ENCODE measurements at regions not wholly inside any gene's neighbourhood (a gene's known extent, or its start where the extent isn't known, plus 50 kb on each side); places are given as distances from the start of the nearest gene placed in this dataset.
A peak's percentile ranks its signal among the peaks of the same experiment; 100 is the strongest.

- CTCF ChIA-PET: interaction anchor here (0.7 to 3.7 kb wide), 14 partner anchors 17 to 182 kb away, joined by 3 to 29 read pairs (median 4); no protein-coding TSS in a partner anchor
- H3K9me3 Mint-ChIP-seq: no peaks in the 10 kb centered on the region
- no peaks in the 10 kb centered on the region for H3K27me3 Mint-ChIP-seq
- peak overlapping the region; percentile 31 for H3K4me3 Mint-ChIP-seq
- H3K27ac Mint-ChIP-seq: peak overlapping the region; percentile 99
- no peak for DNase-seq
- H3K4me1 Mint-ChIP-seq: peaks cover 81% of the 10 kb centered on the region
- H3K36me3 Mint-ChIP-seq: peaks cover 6% of the 10 kb centered on the region
These were observed 160.3 kb upstream of the ZNF217 start for GRCh38 chr20:53753880-53754459.

DNA sequence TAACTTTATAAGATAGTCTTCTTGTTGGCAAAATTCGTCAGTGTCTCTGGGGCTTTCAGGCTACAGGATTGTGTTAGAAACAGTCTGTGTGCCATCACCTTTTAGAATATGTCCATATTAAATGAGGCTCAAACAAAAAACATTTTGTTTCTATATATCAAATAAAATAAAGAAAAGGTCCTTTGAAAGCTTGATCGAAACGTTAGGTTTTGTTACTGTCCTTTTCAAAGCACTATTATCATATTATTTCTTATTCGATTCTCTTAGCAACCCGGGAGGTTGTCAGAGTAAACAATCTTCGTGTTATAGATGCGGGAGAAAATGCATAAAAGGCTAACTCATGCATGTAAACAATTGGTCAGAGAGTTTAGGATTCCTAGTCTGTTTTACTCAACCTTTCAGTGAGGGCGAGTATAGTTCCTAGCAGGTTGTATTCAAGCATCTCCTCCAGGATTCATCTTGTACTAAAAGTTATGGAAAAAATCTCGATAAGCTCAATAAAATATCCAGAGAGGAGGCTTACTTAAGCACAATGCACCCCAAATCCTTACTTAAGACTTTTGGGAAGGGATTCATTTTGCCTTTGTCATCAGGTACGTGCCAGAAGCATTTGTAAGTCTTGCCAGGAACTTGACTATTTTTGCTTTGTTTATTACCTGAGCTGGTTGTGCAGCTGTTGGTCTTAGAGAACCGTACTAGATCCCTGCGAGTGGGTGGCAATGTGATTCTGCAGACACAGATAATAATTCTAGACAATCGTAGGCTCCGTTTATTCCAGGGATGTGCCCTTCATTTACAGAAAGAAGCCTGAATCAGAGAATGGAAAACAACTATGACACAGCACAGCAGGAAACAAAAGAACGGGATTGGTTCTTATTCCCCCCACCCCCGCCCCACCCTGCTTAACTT lies 159.6 kb upstream of the ZNF217 start:
- H3K4me3 Mint-ChIP-seq: no peak overlapping the region
- DNase-seq: no peak
- peaks cover 6% of the 10 kb centered on the region for H3K36me3 Mint-ChIP-seq
- peaks cover 88% of the 10 kb centered on the region for H3K4me1 Mint-ChIP-seq
- H3K27me3 Mint-ChIP-seq: no peaks in the 10 kb centered on the region
- H3K27ac Mint-ChIP-seq: peak overlapping the region; percentile 99
- no peaks in the 10 kb centered on the region for H3K9me3 Mint-ChIP-seq
- CTCF ChIA-PET: interaction anchor here (0.8 to 3.7 kb wide), 9 partner anchors 16 to 173 kb away, joined by 3 to 29 read pairs (median 5); no protein-coding TSS in a partner anchor

DNA sequence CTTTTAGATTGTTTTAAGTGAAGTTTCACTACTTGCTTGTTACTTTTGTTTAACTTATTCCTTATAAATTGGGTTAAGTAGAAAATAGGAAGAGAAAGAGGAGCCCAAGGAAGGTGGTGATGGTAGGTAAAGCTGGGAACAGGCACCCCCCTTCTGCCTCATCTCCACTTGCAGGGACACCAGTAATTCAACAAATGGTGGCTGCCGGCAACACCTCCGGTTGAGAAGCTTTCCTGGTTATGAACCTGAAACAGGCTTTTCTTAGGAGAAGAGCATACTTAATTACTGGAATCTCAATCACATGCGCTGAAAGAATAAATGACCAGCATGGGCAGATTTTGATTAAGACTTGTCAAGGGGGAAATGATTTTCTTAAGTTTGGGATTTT lies 158.9 kb upstream of the ZNF217 start:
- CTCF ChIA-PET: interaction anchor here (0.8 to 3.6 kb wide), 4 partner anchors 45 to 173 kb away, joined by 3 to 15 read pairs (median 6); no protein-coding TSS in a partner anchor
- H3K27me3 Mint-ChIP-seq: no peaks in the 10 kb centered on the region
- H3K36me3 Mint-ChIP-seq: peaks cover 6% of the 10 kb centered on the region
- DNase-seq: no peak
- H3K4me1 Mint-ChIP-seq: peaks cover 87% of the 10 kb centered on the region
- no peaks in the 10 kb centered on the region for H3K9me3 Mint-ChIP-seq
- H3K27ac Mint-ChIP-seq: peak overlapping the region; percentile 99
- no peak overlapping the region for H3K4me3 Mint-ChIP-seq

DNA sequence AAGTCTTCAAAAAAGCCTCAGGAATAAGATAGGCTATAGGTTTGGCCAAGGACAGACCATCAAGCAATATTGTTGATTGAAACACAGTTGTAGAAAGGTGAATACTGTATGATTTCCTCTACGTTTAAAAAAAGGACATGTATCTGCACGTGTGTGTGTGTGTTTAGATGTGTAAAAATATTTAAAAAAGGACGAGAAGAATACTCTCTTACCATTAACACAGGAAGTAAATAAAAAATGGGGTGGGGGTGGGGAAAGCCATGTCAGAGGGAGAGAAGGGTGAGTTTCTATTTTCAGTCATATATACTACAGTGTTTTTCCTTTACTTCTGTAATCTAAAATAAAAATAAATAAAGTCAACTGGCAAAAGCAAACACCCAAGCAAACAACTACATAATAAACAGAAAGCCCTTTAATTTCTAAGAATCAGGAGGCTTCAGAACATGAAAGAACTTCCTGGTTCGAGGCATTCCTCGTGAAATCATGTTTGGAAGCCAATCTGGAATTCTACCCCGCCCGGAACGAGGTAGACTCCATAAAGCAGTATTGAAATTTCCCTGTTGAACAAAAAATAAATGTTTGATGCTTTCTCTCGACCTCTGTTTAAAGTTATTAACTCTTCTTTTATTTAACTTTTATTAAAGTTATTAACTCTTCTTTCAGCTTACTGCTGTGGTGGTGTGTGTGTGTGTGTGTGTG lies 158.1 kb upstream of the ZNF217 start:
- DNase-seq: no peak
- Mint-ChIP-seq H3K36me3 (peaks cover 6% of the 10 kb centered on the region), H3K4me1 (peaks cover 86% of the 10 kb centered on the region), H3K27me3 (no peaks in the 10 kb centered on the region), H3K9me3 (no peaks in the 10 kb centered on the region), H3K27ac (peak overlapping the region; percentile 99), H3K4me3 (peak overlapping the region; percentile 27)
- CTCF ChIA-PET: interaction anchor here (0.6 to 3.6 kb wide), 11 partner anchors 13 to 172 kb away, joined by 3 to 15 read pairs (median 3); no protein-coding TSS in a partner anchor

- CTCF ChIA-PET: interaction anchor here (0.6 to 3.6 kb wide), 16 partner anchors 12 to 189 kb away, joined by 3 to 15 read pairs (median 3); no protein-coding TSS in a partner anchor
- Mint-ChIP-seq H3K36me3 (peaks cover 3% of the 10 kb centered on the region), H3K4me1 (peaks cover 80% of the 10 kb centered on the region), H3K4me3 (peak overlapping the region; percentile 27), H3K27me3 (no peaks in the 10 kb centered on the region), H3K27ac (peak overlapping the region; percentile 99), H3K9me3 (no peaks in the 10 kb centered on the region)
- peak; percentile 64 for DNase-seq
These were observed 157.4 kb upstream of the ZNF217 start for GRCh38 chr20:53750827-53751619.

GRCh38 chr20:53749499-53749898 lies 155.9 kb upstream of the ZNF217 start:
- CTCF ChIA-PET: interaction anchor here (0.7 to 1.2 kb wide), 4 partner anchors 43 to 338 kb away, joined by 3 to 4 read pairs (median 4); no protein-coding TSS in a partner anchor
- peaks cover 66% of the 10 kb centered on the region for H3K4me1 Mint-ChIP-seq
- no peaks in the 10 kb centered on the region for H3K9me3 Mint-ChIP-seq
- peak overlapping the region; percentile 84 for H3K27ac Mint-ChIP-seq
- H3K36me3 Mint-ChIP-seq: peaks cover under 1% of the 10 kb centered on the region
- DNase-seq: no peak
- H3K4me3 Mint-ChIP-seq: no peak overlapping the region
- H3K27me3 Mint-ChIP-seq: no peaks in the 10 kb centered on the region

GRCh38 chr20:53748821-53749421 lies 155.3 kb upstream of the ZNF217 start:
- DNase-seq: peak; percentile 61
- peak overlapping the region; percentile 84 for H3K27ac Mint-ChIP-seq
- no peaks in the 10 kb centered on the region for H3K36me3 Mint-ChIP-seq
- CTCF ChIA-PET: interaction anchor here (0.7 to 1.2 kb wide), 4 partner anchors 42 to 127 kb away, joined by 3 to 4 read pairs (median 4); no protein-coding TSS in a partner anchor
- H3K27me3 Mint-ChIP-seq: no peaks in the 10 kb centered on the region
- no peaks in the 10 kb centered on the region for H3K9me3 Mint-ChIP-seq
- peaks cover 61% of the 10 kb centered on the region for H3K4me1 Mint-ChIP-seq
- H3K4me3 Mint-ChIP-seq: no peak overlapping the region

- CTCF ChIA-PET: no interaction called here
- no peaks in the 10 kb centered on the region for H3K27me3 Mint-ChIP-seq
- peaks cover 2% of the 10 kb centered on the region for H3K36me3 Mint-ChIP-seq
- peaks cover 57% of the 10 kb centered on the region for H3K4me1 Mint-ChIP-seq
- H3K4me3 Mint-ChIP-seq: no peak overlapping the region
- no peak for DNase-seq
- H3K27ac Mint-ChIP-seq: no peak overlapping the region
- H3K9me3 Mint-ChIP-seq: no peaks in the 10 kb centered on the region
These were observed 154.5 kb upstream of the ZNF217 start for GRCh38 chr20:53748176-53748575.

GRCh38 chr20:53743607-53744260 lies 150.1 kb upstream of the ZNF217 start:
- no peak for DNase-seq

GRCh38 chr20:53742685-53743081 lies 149.0 kb upstream of the ZNF217 start:
- DNase-seq: no peak
- Mint-ChIP-seq H3K4me1 (peaks cover 43% of the 10 kb centered on the region), H3K36me3 (peaks cover 3% of the 10 kb centered on the region), H3K27ac (no peak overlapping the region), H3K4me3 (no peak overlapping the region), H3K9me3 (no peaks in the 10 kb centered on the region), H3K27me3 (no peaks in the 10 kb centered on the region)
- CTCF ChIA-PET: interaction anchor here (1.0 kb wide), 1 partner anchor 41 kb away, joined by 3 read pairs; no protein-coding TSS in a partner anchor

More at GRCh38 chr20:53743607-53744260, 150.1 kb upstream of the ZNF217 start:
- H3K4me1 Mint-ChIP-seq: peaks cover 45% of the 10 kb centered on the region
- H3K36me3 Mint-ChIP-seq: peaks cover 3% of the 10 kb centered on the region
- H3K9me3 Mint-ChIP-seq: no peaks in the 10 kb centered on the region
- CTCF ChIA-PET: no interaction called here
- H3K4me3 Mint-ChIP-seq: no peak overlapping the region
- H3K27me3 Mint-ChIP-seq: no peaks in the 10 kb centered on the region
- H3K27ac Mint-ChIP-seq: no peak overlapping the region

DNA sequence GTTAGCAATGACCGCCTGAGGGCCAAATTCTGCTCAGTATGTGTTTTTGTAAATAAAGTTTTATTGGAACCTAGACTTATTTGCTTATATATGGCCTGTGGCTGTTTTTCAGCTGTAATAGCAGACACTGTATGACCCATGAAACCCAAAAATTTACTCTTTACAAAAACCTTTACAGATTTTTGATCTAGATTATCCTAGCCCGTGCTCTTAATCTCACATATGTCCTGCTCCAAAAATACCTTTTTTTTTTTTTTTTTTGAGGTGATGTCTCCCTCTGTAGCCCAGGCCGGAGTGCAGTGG lies 148.0 kb upstream of the ZNF217 start:
- Mint-ChIP-seq H3K27ac (no peak overlapping the region), H3K27me3 (no peaks in the 10 kb centered on the region), H3K4me3 (no peak overlapping the region), H3K9me3 (no peaks in the 10 kb centered on the region), H3K36me3 (peaks cover 3% of the 10 kb centered on the region), H3K4me1 (peaks cover 53% of the 10 kb centered on the region)
- DNase-seq: no peak
- CTCF ChIA-PET: interaction anchor here (0.5 to 0.7 kb wide), 2 partner anchors 200 to 213 kb away, joined by 3 read pairs; no protein-coding TSS in a partner anchor

GRCh38 chr20:53739799-53740785 lies 146.5 kb upstream of the ZNF217 start:
- CTCF ChIA-PET: interaction anchor here (1.1 to 1.9 kb wide), 3 partner anchors 11 to 22 kb away, joined by 3 to 6 read pairs (median 3); no protein-coding TSS in a partner anchor
- no peak for DNase-seq
- peaks cover 64% of the 10 kb centered on the region for H3K4me1 Mint-ChIP-seq

More at GRCh38 chr20:53739799-53740785, 146.5 kb upstream of the ZNF217 start:
- Mint-ChIP-seq H3K4me3 (peak overlapping the region; percentile 72), H3K27me3 (no peaks in the 10 kb centered on the region), H3K9me3 (no peaks in the 10 kb centered on the region), H3K36me3 (peaks cover 3% of the 10 kb centered on the region), H3K27ac (peak overlapping the region; percentile 90)

All from activated naive CD4-positive, alpha-beta T cell treated with anti-CD3 and anti-CD28 coated beads, Interleukin-2, amount 10 ng/mL, durations not matched to agents 7 days and 5 days (primary cell).